Trophoblast cell (in vitro differentiated cells and primary cell): ENCODE measurements at regions not wholly inside any gene's neighbourhood (a gene's known extent, or its start where the extent isn't known, plus 50 kb on each side); places are given as distances from the start of the nearest gene placed in this dataset.

Experiments
- DNase-seq, 2 donors: peaks; one replicate each; pipeline ENCODE4 v3.0.0-alpha.2; 2016
- H2AFZ ChIP-seq: 2 replicates; pipeline ENCODE4 v1.6.1; 2013; ENCODE audit warnings: low read length, moderate library complexity, mild to moderate bottlenecking; ENCODE audit not compliant: insufficient read depth, poor library complexity
- H2AK5ac ChIP-seq: 2 replicates; pipeline ENCODE4 v1.6.1; 2013; ENCODE audit warnings: mild to moderate bottlenecking, low read length
- H2BK120ac ChIP-seq: 2 replicates; pipeline ENCODE4 v1.6.1; 2013; ENCODE audit warnings: low read length, mild to moderate bottlenecking, moderate library complexity; ENCODE audit not compliant: insufficient read depth, poor library complexity
- H2BK12ac ChIP-seq: 2 replicates; pipeline ENCODE4 v1.6.1; 2013; ENCODE audit warnings: mild to moderate bottlenecking, low read length, moderate library complexity
- H2BK5ac ChIP-seq: 2 replicates; pipeline ENCODE4 v1.6.1; 2013; ENCODE audit warnings: low read length, low read depth, moderate library complexity, mild to moderate bottlenecking; ENCODE audit not compliant: poor library complexity
- H3K14ac ChIP-seq: 2 replicates; pipeline ENCODE4 v1.6.1; 2013; ENCODE audit warnings: mild to moderate bottlenecking, low read length
- H3K18ac ChIP-seq: 2 replicates; pipeline ENCODE4 v1.6.1; 2013; ENCODE audit warnings: mild to moderate bottlenecking, low read length
- H3K23ac ChIP-seq: 2 replicates; pipeline ENCODE4 v1.6.1; 2013; ENCODE audit warnings: low read length
- H3K27ac ChIP-seq: 2 replicates; pipeline ENCODE4 v1.5.1; 2013; ENCODE audit warnings: low read depth, mild to moderate bottlenecking, inconsistent platforms, low read length, moderate library complexity
- H3K27me3 ChIP-seq: 2 replicates; pipeline ENCODE4 v1.6.1; 2013; ENCODE audit warnings: inconsistent platforms, mild to moderate bottlenecking, low read length, moderate library complexity; ENCODE audit not compliant: insufficient read depth
- H3K36me3 ChIP-seq, 2 experiments: 1 replicate in 1 of 2; 2 replicates in 1 of 2; pipeline ENCODE4 v1.6.1; 2013; ENCODE audit warnings: low read length in 2 of 2, mild to moderate bottlenecking in 2 of 2, moderate library complexity in 1 of 2; ENCODE audit not compliant: insufficient read depth in 2 of 2, control insufficient read depth in 1 of 2
- H3K4ac ChIP-seq: 2 replicates; pipeline ENCODE4 v1.6.1; 2013; ENCODE audit warnings: low read depth, mild to moderate bottlenecking, low read length, moderate library complexity
- H3K4me1 ChIP-seq, 2 experiments: 1 replicate in 1 of 2; 2 replicates in 1 of 2; pipeline ENCODE4 v1.6.1; 2013; ENCODE audit warnings: low read length in 2 of 2, mild to moderate bottlenecking in 2 of 2, moderate library complexity in 1 of 2; ENCODE audit not compliant: insufficient read depth in 2 of 2, control insufficient read depth in 1 of 2
- H3K4me2 ChIP-seq: 2 replicates; pipeline ENCODE4 v1.6.1; 2013; ENCODE audit warnings: inconsistent platforms, mild to moderate bottlenecking, low read length, moderate library complexity
- H3K4me3 ChIP-seq: 2 replicates; pipeline ENCODE4 v1.5.1; 2013; ENCODE audit warnings: mild to moderate bottlenecking, low read depth, low read length, inconsistent platforms
- H3K79me1 ChIP-seq: one replicate; pipeline ENCODE4 v1.6.1; 2013; ENCODE audit warnings: low read length
- H3K79me2 ChIP-seq: 2 replicates; pipeline ENCODE4 v1.6.1; 2013; ENCODE audit warnings: low read length, mild to moderate bottlenecking; ENCODE audit not compliant: control insufficient read depth, insufficient read depth, poor library complexity
- H3K9ac ChIP-seq: 2 replicates; pipeline ENCODE4 v1.6.1; 2013; ENCODE audit warnings: mild to moderate bottlenecking, low read length
- H3K9me3 ChIP-seq: 2 replicates; pipeline ENCODE4 v1.6.1; 2013; ENCODE audit warnings: low read depth, mild to moderate bottlenecking, control low read depth, inconsistent platforms, low read length; ENCODE audit not compliant: insufficient read depth
- H4K12ac ChIP-seq: 2 replicates; pipeline ENCODE4 v1.6.1; 2013; ENCODE audit warnings: low read depth, mild to moderate bottlenecking, low read length, moderate library complexity
- H4K8ac ChIP-seq: 2 replicates; pipeline ENCODE4 v1.6.1; 2013; ENCODE audit warnings: low read depth, mild to moderate bottlenecking, low read length, moderate library complexity
- H4K91ac ChIP-seq: one replicate; pipeline ENCODE4 v1.6.1; 2013; ENCODE audit warnings: low read depth, mild to moderate bottlenecking, low read length, moderate library complexity
- WGBS: extraction: QIAGEN DNeasy Blood & Tissue Kit; methylation state at CpG from one replicate; pipeline ENCODE4 v1.1.7; 2013; ENCODE audit warnings: missing lambda C conversion rate; ENCODE audit not compliant: insufficient read length, insufficient coverage; ENCODE audit errors: extremely low coverage; 5-methylcytosine and 5-hydroxymethylcytosine counted together

DNA sequence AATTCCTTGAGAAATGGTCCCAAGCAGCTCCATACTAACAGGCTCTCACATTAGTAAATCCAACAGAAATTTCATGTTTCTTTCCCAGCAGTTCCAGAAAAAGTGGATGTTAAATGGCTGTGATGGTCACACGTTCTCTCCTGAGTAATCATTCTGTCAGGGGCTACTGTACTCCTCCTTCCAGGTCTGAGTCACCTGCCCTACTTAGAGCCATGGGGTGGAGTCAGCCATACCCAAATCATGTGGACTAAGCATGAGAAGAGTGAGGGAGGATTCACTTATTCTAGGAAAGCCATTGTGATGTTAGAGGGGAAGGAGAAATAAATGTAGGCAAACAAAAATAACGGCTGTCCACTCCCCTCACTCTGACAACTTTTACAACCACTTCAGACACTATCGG lies 547.2 kb downstream of the CSNK1G3 start:
- no CpG with 5 or more reads among the region's 3 CpGs for whole genome bisulfite sequencing
- Histone ChIP-seq H2AFZ (no peak overlapping the region), H2AK5ac (no peak overlapping the region)

DNA sequence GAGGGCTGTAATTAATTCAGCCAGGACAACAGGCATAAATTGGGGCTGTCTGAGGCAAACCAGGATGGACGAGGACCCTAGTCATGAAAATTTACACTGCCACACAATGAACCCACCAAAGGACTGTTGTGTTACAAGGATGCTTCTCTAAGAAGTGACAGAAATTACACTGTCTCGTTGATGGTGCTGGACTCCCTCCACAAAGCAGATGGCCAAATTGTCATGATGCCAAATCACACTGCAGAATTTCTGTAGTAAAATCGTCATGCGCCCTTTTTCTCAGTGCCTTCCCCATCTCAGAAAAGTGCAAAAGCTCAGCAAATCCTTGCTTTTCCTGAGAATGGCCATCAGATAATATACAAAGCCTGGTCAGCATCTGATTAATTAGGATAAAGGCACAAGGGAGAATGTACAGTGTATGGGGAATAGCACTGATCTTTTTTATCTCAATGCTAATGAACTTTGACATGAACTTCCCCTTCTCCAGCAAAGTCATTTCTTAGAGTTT lies 545.8 kb downstream of the CSNK1G3 start:
- H3K4me3 ChIP-seq: no peak overlapping the region
- no peaks in the 10 kb centered on the region for H3K9me3 ChIP-seq
- H4K8ac ChIP-seq: no peak overlapping the region
- H2BK12ac ChIP-seq: no peak overlapping the region
- H3K27ac ChIP-seq: no peak overlapping the region
- H2AFZ ChIP-seq: no peak overlapping the region
- no peak overlapping the region for H2BK5ac ChIP-seq
- H3K14ac ChIP-seq: no peak overlapping the region
- H3K4me2 ChIP-seq: no peak overlapping the region
- no peak overlapping the region for H4K12ac ChIP-seq
- no peaks in the 10 kb centered on the region for H3K27me3 ChIP-seq
- WGBS: no CpG with 5 or more reads among the region's 4 CpGs
- H3K4me1 ChIP-seq: no peaks in the 10 kb centered on the region
- no peak overlapping the region for H2BK120ac ChIP-seq
- H3K18ac ChIP-seq: no peak overlapping the region
- no peak overlapping the region for H3K9ac ChIP-seq
- no peaks in the 10 kb centered on the region for H3K79me2 ChIP-seq
- H3K36me3 ChIP-seq: no peaks in the 10 kb centered on the region
- DNase-seq: no peak
- no peak overlapping the region for H4K91ac ChIP-seq
- no peaks in the 10 kb centered on the region for H3K79me1 ChIP-seq
- H3K4ac ChIP-seq: no peak overlapping the region
- H3K23ac ChIP-seq: no peak overlapping the region
- no peak overlapping the region for H2AK5ac ChIP-seq

More for the DNA sequence above, 547.2 kb downstream of the CSNK1G3 start:
- Histone ChIP-seq H3K4me2 (no peak overlapping the region), H3K79me2 (no peaks in the 10 kb centered on the region), H3K27me3 (no peaks in the 10 kb centered on the region), H3K18ac (no peak overlapping the region), H2BK120ac (no peak overlapping the region), H4K12ac (no peak overlapping the region), H2BK5ac (no peak overlapping the region), H2BK12ac (no peak overlapping the region), H3K79me1 (no peaks in the 10 kb centered on the region), H3K23ac (no peak overlapping the region), H3K9ac (no peak overlapping the region), H3K4me3 (no peak overlapping the region), H3K14ac (no peak overlapping the region), H3K9me3 (no peaks in the 10 kb centered on the region), H4K8ac (no peak overlapping the region), H3K4me1 (no peaks in the 10 kb centered on the region), H4K91ac (no peak overlapping the region), H3K36me3 (no peaks in the 10 kb centered on the region), H3K27ac (no peak overlapping the region), H3K4ac (no peak overlapping the region)
- no peak for DNase-seq

DNA sequence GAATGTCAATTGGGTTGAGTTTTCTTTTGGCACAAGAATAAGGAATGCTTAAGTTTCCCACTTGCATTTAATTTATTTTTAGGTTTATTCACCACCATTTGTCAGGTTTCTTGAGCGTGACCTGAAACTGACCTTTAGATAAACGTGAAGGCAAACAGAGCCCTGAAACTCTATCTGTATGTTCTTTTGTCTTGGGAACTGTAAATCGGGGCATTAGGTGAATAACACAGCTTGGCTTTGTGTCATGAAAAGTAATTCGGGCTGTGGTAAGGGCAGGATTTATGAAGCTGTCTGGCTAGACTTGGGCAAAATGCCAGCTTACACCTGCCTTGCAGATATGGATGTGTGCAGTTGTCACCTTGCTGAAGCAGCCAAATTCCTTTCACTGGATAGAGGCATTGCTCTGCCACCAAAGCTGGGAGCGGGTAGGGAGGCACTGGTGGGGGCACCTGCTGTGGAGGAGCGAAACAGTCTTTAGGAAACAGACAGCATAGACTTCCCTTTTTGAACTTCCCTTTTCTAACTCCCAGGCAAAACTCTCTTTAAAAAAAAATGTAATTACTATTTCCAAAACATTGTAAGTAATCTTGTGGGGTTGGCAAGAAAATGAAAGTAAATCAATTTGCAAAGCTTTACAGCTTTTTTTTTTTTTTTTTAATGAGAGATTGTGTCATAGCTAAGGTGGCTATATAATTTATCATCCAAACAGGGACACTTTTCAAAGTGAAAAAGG lies 545.2 kb downstream of the CSNK1G3 start:
- no peak for DNase-seq
- Histone ChIP-seq H3K14ac (no peak overlapping the region), H3K4me3 (no peak overlapping the region), H2AK5ac (no peak overlapping the region), H3K27ac (no peak overlapping the region), H2AFZ (no peak overlapping the region), H3K9me3 (no peaks in the 10 kb centered on the region), H3K23ac (no peak overlapping the region), H3K79me1 (no peaks in the 10 kb centered on the region), H3K4ac (no peak overlapping the region), H3K27me3 (no peaks in the 10 kb centered on the region), H4K8ac (no peak overlapping the region), H3K79me2 (no peaks in the 10 kb centered on the region), H2BK5ac (no peak overlapping the region), H3K18ac (no peak overlapping the region), H3K36me3 (no peaks in the 10 kb centered on the region), H3K4me1 (no peaks in the 10 kb centered on the region), H3K9ac (no peak overlapping the region), H3K4me2 (no peak overlapping the region), H2BK120ac (no peak overlapping the region), H4K91ac (no peak overlapping the region), H2BK12ac (no peak overlapping the region), H4K12ac (no peak overlapping the region)
- WGBS: no CpG with 5 or more reads among the region's 6 CpGs

DNA sequence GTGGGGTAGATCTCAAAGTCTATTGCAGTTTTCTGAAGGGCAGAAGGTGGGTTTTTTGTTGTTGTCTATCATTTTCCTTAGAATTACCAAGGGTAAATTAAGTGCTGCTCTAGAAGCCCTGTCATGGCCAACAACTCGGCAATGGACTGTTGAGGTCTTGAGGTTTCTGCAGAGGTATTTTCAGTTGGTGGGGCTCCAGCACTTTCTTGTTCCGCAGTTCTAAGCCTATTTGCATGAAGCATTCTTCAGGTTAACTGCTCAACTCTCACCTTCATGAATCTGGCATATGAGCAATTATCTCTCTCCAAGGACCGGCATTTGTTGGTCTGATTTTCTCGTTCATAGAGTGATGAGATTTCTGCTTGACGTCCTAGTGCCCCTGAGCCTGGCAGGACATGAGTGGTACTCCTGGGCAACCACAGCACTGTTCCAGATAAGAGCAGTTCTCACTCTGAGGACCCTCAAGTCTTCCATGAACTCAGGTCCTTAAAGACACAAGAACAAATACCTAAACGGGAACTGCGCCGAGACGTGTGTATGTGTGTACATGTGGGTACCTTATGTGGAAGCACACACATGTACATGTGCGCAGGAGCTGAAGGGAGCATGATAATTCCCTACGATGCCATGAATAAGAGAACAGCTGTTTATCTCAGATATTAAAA lies 544.5 kb downstream of the CSNK1G3 start:
- no peak overlapping the region for H4K12ac ChIP-seq
- no peaks in the 10 kb centered on the region for H3K79me1 ChIP-seq
- no peak for DNase-seq
- no peaks in the 10 kb centered on the region for H3K4me1 ChIP-seq
- H3K9ac ChIP-seq: no peak overlapping the region
- H2BK5ac ChIP-seq: no peak overlapping the region
- no peaks in the 10 kb centered on the region for H3K36me3 ChIP-seq
- no peak overlapping the region for H3K14ac ChIP-seq
- WGBS: no CpG with 5 or more reads among the region's 11 CpGs
- no peak overlapping the region for H3K18ac ChIP-seq
- no peak overlapping the region for H2BK120ac ChIP-seq
- no peak overlapping the region for H3K23ac ChIP-seq
- H3K4ac ChIP-seq: no peak overlapping the region
- no peaks in the 10 kb centered on the region for H3K79me2 ChIP-seq
- H3K27me3 ChIP-seq: no peaks in the 10 kb centered on the region
- H2BK12ac ChIP-seq: no peak overlapping the region
- no peak overlapping the region for H2AK5ac ChIP-seq
- H3K9me3 ChIP-seq: no peaks in the 10 kb centered on the region
- no peak overlapping the region for H3K4me2 ChIP-seq
- no peak overlapping the region for H4K8ac ChIP-seq
- no peak overlapping the region for H2AFZ ChIP-seq
- no peak overlapping the region for H3K27ac ChIP-seq
- H3K4me3 ChIP-seq: no peak overlapping the region
- no peak overlapping the region for H4K91ac ChIP-seq
